GM15510 (cell line): ENCODE measurements at regions not wholly inside any gene's neighbourhood (a gene's known extent, or its start where the extent isn't known, plus 50 kb on each side); places are given as distances from the start of the nearest gene placed in this dataset.

Experiments
- POLR2A ChIP-seq: IDR thresholded peaks from 3 replicates; pipeline ENCODE4 v1.6.1; 2011; ENCODE audit warnings: borderline replicate concordance; ENCODE audit not compliant: insufficient read length; ENCODE audit errors: extremely low read depth

GRCh38 chrX:45788941-45789348 lies 588.3 kb upstream of the DIPK2B start:
- TF ChIP-seq POLR2A, result no peak

- TF ChIP-seq POLR2A, result no peak
These were observed 587.6 kb upstream of the DIPK2B start for GRCh38 chrX:45788315-45788714.

DNA sequence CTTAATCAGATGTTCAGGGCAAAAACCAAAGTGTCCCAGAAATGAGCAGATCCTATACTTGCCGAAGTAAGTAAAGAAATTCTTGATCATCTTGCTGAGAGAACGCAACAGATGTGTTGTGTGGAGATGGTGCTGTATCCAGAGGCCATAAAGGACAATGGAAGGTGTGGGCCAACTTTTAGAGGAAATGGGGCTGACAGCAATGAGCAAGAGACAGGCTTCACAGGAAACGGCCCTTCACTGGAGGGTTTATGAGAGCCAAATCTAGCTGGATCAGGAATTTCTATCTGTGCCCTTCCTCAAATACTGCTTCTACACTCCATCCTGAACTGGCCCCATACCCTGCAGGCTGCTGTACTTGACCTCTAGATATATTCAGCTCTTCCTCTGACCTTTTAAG lies 583.9 kb upstream of the DIPK2B start:
- no peak for TF ChIP-seq POLR2A

DNA sequence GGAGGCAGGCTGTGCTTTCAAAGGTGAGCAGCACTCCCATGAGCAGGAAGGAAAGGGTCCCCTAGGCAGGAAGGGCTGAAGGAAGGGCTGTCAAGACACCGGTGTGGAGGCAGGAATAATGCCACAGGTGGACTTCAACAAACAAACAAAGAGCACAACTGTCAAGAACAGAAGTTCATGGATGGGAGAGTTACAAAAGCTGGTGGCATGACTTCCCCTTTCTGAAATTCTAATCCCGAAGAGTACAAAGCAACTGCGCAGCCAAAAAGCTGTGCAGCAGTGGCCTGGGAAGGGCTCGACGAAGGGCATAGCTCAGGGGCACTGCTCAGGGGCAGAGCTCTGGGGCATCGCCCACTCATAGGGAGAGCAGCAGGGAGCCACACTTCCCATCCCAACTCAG lies 582.3 kb upstream of the DIPK2B start:
- no peak for TF ChIP-seq POLR2A

DNA sequence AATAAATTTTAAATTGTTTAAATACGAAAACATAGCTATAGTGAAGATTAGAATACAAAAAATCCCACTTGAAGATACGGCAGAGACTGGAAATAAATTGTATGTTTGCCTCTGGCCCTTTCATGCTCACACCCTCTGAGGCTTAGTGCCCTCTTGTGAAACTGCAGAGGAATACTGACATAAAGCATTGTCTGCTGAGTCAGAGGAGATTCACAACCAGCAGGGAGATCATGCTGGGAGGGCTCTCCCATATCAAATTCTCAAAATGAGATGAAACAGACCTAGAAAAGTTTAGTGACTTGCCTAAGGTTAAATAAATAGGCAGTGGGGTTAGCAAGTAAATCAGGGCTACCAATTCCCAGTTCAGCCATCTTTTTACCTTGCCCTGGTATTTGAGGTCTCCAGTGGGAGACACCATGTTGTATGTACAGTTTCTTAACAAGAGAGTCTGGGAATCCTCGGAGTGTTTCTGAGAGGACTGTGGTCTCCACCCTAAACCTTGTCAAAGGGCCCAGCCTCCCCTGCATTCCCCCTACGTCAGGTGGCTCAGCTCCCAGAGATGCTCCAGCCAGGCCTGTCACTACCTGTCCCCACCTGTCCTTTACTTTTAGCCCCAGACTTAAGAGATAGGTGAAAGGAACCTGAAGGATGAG lies 581.4 kb upstream of the DIPK2B start:
- TF ChIP-seq POLR2A, result no peak

- TF ChIP-seq POLR2A, result no peak
These were observed 577.9 kb upstream of the DIPK2B start for GRCh38 chrX:45778616-45779015.

GRCh38 chrX:45777366-45777765 lies 576.7 kb upstream of the DIPK2B start:
- no peak for TF ChIP-seq POLR2A

DNA sequence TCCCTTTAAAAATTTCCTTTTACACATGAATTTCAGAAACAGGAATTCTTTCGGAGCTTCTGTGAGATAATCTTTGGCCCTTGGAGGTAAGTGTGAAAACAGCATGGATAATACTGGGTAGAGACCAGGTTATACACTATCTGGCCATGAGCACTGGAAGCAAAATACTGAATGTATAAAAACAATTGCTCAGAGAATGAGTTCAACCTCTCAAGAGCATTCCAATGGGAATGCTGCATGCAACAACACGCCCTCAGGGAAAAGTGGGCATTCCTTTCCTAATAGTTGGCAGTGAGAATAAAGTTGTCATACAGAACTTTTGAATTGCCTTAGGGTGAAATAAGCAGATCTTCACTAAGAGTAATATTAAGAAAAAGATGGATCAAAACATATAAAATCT lies 574.8 kb upstream of the DIPK2B start:
- TF ChIP-seq POLR2A, result no peak

- no peak for TF ChIP-seq POLR2A
These were observed 574.3 kb upstream of the DIPK2B start for GRCh38 chrX:45774961-45775360.

DNA sequence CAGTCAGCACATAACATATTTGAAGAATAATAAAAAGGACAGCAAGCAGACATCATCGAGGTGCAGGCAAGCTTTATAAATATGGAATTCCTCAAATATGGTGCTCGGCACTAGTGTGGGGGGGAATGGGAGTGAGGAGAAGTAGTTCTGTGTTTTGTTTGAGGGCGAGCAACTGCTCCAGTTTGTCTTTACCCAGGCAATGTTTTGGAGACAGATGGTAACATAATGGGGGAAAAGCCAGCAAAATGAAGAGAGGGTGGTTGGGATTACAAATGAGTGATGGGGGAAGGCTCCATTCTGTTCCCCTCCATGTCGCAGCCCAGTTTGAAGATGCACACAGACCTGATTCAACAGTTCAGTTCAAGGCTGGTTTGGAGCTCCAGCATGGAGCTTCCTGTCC lies 572.9 kb upstream of the DIPK2B start:
- TF ChIP-seq POLR2A, result no peak

DNA sequence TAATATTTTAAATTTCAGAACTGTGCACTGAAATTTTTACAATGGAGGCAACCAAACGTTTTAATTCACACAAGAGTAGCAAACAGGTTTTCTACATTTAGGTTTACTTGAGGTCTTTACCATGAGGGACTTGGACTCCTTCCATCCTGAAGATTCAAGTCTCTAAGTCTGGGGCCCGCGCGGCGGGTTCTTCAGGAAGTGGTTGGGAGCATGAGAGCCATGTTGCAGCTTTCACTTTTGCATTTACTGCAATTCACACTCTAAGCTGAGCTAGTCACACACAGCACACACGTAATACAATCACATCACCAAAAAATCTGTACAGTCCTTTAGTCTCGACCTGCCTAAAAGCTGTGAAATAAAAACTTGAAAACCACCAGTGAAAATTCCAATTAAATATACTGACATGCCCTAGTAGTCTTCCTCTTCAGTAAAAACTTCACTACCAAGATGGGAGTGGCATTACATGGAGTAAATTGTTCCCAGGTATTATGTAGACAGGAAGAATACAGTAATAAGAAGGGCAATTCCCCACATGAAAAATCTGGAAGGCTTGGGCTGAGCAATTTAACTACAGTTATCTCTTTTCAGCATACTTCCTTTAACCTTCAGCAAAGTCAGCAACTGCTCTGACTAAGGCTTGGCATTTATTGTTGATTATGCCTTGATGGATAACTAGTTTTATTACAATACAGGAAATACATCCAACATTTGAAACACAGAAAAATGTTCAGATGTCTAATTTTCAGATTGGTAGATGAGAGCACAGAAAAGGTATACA lies 571.1 kb upstream of the DIPK2B start:
- TF ChIP-seq POLR2A, result no peak

DNA sequence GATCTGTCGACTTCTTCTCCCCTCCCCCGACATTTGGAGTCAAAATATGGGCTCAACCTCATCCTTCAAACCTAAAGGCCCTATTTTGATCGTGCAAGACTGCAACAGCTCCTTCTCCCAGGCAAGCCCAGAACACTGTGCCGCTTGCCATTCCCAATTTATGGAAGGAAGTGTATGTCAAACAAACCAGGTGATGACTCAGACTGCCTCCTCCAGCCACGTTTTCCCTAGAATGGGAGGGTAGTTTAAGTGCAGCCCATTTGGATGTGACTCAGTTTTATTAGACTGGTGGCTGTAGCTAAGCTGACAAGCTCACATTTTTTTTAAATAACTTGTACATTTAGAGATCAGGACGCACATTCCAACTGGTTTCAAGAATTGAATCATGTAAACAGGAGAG lies 570.4 kb upstream of the DIPK2B start:
- no peak for TF ChIP-seq POLR2A

DNA sequence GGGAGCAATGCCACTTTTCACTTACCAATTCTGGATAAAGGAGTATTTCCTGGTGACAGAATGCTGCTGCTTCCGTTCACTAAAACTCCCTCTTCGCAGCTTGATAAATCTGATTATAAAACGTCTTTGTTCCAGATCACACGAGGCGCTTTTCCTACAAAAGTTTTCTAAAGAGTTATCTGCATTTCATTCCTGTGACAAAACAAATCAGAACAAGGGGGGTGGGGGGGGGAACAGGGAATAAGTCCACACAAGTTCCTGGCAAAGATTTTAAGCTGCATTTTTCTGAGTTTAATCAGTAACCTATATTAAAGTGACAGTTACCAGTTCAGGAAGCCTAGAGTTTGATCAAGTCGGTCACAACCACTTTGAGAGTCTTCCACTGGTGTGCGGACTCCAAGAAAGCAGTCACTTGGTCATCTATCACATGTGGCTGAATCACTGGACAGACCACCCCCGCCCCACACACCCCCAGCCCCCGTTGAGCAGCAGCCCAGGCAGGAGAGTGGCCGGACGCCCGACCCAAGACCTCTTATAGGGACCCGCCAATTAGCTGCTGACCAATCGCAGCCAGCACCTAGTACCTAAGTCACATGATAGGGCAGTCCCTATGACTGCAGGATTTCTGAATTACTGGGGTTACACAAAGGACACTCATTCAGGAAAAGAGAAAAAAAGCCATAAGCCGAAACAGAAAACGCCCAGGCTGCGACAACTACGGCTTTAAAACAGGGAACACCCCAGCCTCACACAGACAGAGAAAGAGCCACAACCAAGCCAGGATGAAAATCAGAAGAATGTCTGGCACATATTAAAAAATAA lies 569.3 kb upstream of the DIPK2B start:
- peak; percentile 52 for TF ChIP-seq POLR2A

GRCh38 chrX:45768666-45769236 lies 568.1 kb upstream of the DIPK2B start:
- no peak for TF ChIP-seq POLR2A

DNA sequence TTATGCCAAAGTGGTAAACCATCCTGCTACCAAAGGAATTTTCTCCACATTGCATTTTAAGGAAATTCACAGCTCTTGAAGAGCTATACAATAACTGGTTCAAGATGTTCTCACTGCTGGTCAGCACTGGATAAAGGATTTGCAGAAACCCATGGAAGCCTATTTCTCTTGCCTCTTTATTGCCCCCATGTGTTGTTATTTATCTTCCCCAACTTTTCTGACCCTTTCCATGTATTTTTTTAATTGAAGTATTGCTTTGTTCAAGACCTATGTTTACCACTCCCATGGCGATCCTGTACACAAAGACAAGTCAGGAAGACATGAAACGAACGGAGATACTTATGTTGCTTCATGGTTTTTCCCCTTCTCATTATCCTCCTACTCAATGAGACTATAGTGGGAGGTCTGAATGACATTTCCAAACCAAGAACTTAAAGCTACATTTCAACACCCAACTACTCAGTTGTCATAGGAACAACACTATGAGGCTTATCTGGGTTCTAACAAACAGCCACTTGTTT lies 566.4 kb upstream of the DIPK2B start:
- no peak for TF ChIP-seq POLR2A
